SK-MEL-5 (cell line): ENCODE measurements at regions not wholly inside any gene's neighbourhood (a gene's known extent, or its start where the extent isn't known, plus 50 kb on each side); places are given as distances from the start of the nearest gene placed in this dataset.
"Not testable (repeated sequence)": the region's sequence is repeated elsewhere in the genome, so short reads cannot be mapped to it uniquely, and the experiment has no call there.

Experiments used
- DNase-seq: peaks from one replicate; pipeline ENCODE4 v3.0.0-alpha.2; 2016; ENCODE audit warnings: low read depth, low spot score
- in situ Hi-C: cut with HindIII; loops from 2 replicates; pipeline ENCODE4 v1.10.0; 2016; ENCODE audit warnings: low sequenced_read_pairs, high pct_unique_total_duplicates, low pct_unique_long_range_greater_than_20kb

DNA sequence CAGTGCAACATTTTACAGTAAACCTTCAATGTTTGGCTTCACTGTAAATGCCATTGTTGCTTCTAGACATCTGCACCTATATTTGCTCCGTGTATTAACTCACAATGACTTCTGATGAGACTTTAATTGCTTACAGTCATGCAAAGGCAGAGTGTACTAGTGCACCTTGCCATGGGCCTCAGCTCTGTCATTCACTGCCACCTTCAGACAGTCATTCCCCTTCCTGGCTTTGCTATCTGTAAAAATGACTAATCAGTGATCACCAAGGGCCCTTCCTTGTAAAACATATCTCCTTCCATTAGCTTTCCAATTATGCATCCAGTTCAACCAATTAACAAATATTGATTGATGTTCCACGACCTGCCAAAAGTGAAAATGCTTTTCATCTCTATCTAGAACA is 120.3 kb downstream of the ARRDC4 start:
- no peak for DNase-seq
- in situ Hi-C loops, result no loop called here

DNA sequence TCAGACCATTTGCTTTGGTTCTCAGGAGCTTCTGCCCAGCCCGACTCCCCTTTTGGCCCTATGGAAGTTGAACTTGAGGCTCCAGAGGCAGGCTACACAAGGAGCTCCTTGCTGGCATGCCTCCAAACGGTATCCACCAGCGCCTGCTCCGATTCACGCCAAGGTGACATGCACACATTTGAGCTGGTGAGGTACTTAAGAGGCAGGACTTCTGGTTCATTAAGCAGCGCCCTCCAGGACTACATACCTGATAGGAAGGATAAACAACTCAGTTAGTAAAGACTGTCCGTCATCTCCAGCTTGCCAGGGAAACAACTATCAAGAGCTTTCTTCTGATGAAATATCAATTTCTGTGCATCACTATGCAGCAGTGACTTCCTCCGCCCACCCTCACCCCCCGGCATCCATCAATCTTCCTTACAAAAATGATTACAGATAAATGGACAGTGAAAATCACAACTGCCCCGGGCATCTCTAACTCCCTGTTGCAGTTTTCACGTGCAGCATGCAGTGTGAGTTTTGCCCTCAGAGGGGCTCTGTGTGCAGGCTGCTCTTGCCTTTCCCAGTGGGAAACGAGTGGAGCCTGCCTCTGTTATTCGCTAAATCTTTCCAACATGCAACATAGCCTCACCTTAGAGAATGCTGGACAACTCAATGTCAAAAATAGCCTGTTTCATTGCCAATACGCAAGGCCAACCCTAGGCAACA is 122.9 kb downstream of the ARRDC4 start:
- peak; percentile 9 for DNase-seq
- in situ Hi-C loops, result no loop called here

- in situ Hi-C loops, result no loop called here
- peak; percentile 73 for DNase-seq
Observed at GRCh38 chr15:98085003-98085639, 124.6 kb downstream of the ARRDC4 start.

- DNase-seq, in situ Hi-C loops: not testable (repeated sequence)
Observed at GRCh38 chr15:98088307-98088945, 127.9 kb downstream of the ARRDC4 start.

DNA sequence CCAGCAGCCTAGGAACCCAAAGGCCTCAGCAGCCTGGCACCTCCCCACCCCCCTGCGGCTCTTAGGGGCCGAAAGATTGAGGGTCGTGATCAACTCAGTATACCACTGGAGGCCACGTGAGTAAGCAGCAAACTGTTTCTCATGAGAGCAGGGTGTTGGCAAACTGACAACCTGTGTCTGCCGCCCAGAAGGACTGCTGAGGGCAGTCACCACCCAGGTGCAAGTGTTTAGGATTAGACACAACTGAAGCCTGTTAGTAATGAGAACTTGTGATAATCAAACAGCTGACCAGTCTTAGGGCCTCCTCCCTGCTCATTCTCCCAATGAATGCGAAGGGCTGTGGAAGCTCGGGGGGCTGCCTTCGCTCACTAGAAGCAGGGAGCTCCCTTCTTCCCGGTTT is 128.8 kb downstream of the ARRDC4 start:
- DNase-seq, in situ Hi-C loops: not testable (repeated sequence)

- in situ Hi-C loops, DNase-seq: not testable (repeated sequence)
Observed at GRCh38 chr15:98097986-98098385, 137.5 kb downstream of the ARRDC4 start.

DNA sequence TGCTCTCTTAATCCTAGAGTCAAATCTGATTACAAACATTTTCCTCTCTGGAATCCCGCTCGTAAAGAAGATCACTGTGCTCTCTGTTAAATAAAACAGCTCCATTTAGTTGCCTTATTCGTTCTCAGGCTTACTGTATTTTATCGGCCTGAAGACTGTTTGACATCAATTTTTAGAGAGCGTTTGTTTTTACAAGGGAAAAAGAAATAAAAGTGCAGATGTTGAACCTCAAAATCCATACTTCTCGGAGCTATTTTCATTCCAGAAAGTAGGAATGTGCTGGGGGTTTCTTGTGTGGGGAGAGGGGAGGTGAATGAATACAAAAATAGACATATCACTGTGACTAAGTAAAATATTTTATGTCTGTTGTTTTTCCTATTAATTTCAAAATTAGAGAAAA is 140.1 kb downstream of the ARRDC4 start:
- DNase-seq, in situ Hi-C loops: not testable (repeated sequence)

- DNase-seq, result no peak
- in situ Hi-C loops, result no loop called here
Observed at GRCh38 chr15:98103570-98103969, 143.1 kb downstream of the ARRDC4 start.

DNA sequence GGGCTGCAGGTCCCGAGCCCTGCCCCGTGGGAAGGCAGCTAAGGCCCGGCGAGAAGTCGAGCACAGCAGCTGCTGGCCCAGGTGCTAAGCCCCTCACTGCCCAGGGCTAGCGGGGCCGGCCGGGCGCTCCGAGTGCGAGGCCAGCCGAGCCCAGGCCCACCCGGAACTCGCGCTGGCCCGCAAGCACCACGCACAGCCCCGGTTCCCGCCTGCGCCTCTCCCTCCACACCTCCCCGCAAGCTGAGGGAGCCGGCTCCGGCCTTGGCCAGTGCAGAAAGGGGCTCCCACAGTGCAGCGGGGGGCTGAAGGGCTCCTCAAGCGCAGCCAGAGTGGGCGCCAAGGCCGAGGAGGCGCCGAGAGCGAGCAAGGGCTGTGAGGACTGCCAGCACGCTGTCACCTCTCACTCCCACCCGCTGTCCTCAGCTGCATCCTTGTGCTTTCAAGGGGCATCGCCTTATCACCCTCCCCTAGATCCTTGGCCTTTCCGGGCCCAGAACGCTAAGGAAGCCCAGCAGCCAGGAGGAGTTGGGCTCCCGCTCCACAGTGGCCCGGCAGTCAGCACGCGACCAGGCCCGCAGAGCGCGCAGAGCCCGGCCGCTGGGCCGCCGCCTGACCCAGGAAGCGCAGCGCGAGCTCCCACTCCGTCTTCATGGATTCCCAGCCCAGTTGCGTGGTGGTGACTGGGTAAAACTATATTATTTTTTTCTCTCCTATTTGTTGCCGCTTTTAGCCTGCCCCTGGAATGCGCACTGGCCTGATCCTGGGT is 144.1 kb downstream of the ARRDC4 start:
- DNase-seq, in situ Hi-C loops: not testable (repeated sequence)

DNA sequence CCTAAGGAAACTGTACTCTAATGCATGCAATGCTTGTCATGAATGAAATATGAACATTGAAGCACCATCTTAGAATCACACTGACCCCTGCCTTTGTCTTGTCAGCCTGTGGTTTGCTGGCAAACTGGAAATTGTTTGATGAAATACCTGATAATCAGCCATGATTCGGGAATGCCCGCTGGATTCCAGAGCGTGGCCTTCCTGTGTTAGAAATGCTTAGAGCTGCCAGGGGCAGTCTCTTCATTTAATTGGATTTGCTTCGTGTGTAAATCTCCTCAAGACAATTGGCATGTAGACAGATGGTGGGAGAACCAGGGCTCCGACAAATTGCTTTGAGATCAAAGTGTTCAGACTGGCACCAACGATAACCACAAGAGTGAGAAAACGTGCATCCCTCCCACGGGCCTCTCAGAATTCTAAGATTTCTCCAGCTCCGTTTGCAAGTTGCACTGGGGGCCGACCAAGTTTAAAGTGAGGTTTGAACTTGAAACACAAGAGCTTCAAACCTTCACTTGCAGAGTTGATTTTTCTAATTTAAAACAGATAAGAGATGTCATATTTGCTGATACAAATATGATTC is 146.2 kb downstream of the ARRDC4 start:
- DNase-seq, in situ Hi-C loops: not testable (repeated sequence)

- in situ Hi-C loops, result no loop called here
- peak; percentile 81 for DNase-seq
Observed at GRCh38 chr15:98111806-98112205, 151.3 kb downstream of the ARRDC4 start.

DNA sequence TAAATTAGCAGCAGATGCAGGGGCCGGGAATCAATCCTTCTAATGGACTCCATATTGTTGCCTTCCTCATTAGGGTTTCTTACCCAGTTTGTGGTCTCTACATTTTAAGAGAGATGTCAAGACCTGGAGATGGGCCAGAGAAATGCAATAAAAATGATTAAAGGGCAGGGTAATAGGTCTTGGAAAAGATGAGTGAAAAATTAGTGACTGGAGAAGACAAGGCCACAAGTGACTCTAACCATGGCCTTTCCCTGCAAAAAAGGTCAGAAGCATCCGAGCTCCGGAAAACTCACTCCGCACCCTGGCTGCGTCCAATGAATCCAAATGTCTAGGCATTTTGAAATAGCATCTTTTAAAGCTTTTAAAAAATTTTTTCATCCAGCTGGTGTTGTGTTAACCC is 152.8 kb downstream of the ARRDC4 start:
- in situ Hi-C loops, result no loop called here
- DNase-seq, result no peak

DNA sequence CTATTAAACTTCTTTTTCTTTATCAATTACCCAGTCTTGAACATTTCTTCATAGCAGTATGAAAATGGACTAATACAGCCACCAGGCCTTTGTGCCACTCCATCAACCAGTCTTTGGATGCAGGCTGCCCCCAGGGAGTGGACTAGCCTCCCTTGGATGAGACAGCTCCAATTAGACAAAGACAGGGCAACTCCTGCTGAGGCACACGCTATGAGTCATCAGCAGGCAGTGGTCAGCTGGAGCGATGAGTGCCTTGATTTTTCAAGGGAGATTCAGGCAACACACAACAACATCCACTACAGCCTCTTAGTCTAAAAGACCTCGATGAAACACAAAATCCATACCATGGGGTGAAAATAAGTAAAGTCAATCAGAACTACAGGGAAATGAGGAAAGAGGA is 160.1 kb downstream of the ARRDC4 start:
- peak; percentile 60 for DNase-seq
- in situ Hi-C loops, result no loop called here

DNA sequence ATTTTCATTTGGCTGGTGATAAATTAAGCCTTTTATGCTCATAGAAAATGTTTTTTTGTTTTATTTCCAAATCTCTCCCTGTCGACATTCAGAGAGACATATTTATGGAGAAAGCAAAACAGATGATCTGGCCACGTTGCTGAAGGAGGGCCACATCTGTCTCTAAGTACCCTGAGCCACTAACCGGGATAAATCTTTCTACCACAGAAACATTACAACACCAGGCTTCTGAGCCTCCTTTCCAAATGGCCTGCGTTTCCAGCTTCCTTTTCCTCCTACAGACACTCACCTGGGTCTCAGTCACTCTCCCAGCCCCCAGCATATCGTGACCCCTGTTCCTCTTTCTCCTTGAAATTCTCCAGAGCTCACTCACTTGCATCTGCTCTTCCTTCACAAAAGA is 161.0 kb downstream of the ARRDC4 start:
- no peak for DNase-seq
- in situ Hi-C loops, result no loop called here

GRCh38 chr15:98121957-98122356 is 161.5 kb downstream of the ARRDC4 start:
- no peak for DNase-seq
- in situ Hi-C loops, result no loop called here

- no peak for DNase-seq
Observed at GRCh38 chr15:98123297-98123696, 162.8 kb downstream of the ARRDC4 start.

GRCh38 chr15:98123834-98124233 is 163.3 kb downstream of the ARRDC4 start:
- in situ Hi-C loops, result no loop called here
- DNase-seq, result no peak

More at GRCh38 chr15:98123297-98123696, 162.8 kb downstream of the ARRDC4 start:
- in situ Hi-C loops, result no loop called here

- DNase-seq, result no peak
- in situ Hi-C loops, result no loop called here
Observed at GRCh38 chr15:98124581-98124980, 164.1 kb downstream of the ARRDC4 start.
